Endothelial cell of umbilical vein (primary cell): ENCODE measurements at regions not wholly inside any gene's neighbourhood (a gene's known extent, or its start where the extent isn't known, plus 50 kb on each side); places are given as distances from the start of the nearest gene placed in this dataset.

ENCODE experiments used
- BruUV-seq: library from RNA; stranded (reverse); fragments of 400-500 nt; replicated peaks from 2 replicates; lab custom pipeline; 2021; lab: Mats Ljungman, UMichigan
- CTCF ChIA-PET: fragments of 300-600, 350-600 bp; sonication (Branson Sonifier 250); formaldehyde crosslinking; loops from one replicate; lab custom pipeline; 2021; ENCODE audit warnings: antibody characterized with exemption, inconsistent platforms; lab: Charles Lee
- POLR2A ChIA-PET: fragments of 300-600, 350-600 bp; sonication (Branson Sonifier 250); formaldehyde crosslinking; loops from one replicate; lab custom pipeline; 2021; ENCODE audit warnings: antibody characterized with exemption, inconsistent platforms; lab: Charles Lee
- DNase-seq: peaks from one replicate; pipeline ENCODE4 v3.0.0-alpha.2; 2011; ENCODE audit warnings: low read depth, low spot score
- FAIRE-seq: peaks from 2 replicates; lab custom pipeline; 2011; peaks lifted over from hg19 to GRCh38; lab: Jason Lieb, UNC
- H2AFZ ChIP-seq: 2 replicates; pipeline ENCODE4 v1.6.0; 2012; ENCODE audit warnings: low read depth, low read length, control low read depth, inconsistent platforms
- H3K27ac ChIP-seq: 2 replicates; pipeline ENCODE4 v1.5.1; 2011; ENCODE audit warnings: low read depth, mild to moderate bottlenecking, control low read depth, low read length, moderate library complexity; ENCODE audit not compliant: insufficient read depth
- H3K27me3 ChIP-seq, 2 experiments: 2 replicates each; pipeline versions ENCODE4 v1.6.0 to v1.6.1; 2011; ENCODE audit warnings: low read length in 2 of 2, mixed read lengths in 1 of 2; ENCODE audit not compliant: control insufficient read depth in 2 of 2, insufficient read depth in 2 of 2
- H3K36me3 ChIP-seq, 2 experiments: 2 replicates in 1 of 2; 3 replicates in 1 of 2; pipeline ENCODE4 v1.5.1; 2011; ENCODE audit warnings: low read length in 2 of 2, mild to moderate bottlenecking in 1 of 2, moderate library complexity in 1 of 2; ENCODE audit not compliant: control insufficient read depth in 2 of 2, insufficient read depth in 2 of 2; ENCODE audit errors: extremely low read depth in 1 of 2
- H3K4me1 ChIP-seq: 3 replicates; pipeline ENCODE4 v1.5.1; 2011; ENCODE audit warnings: mild to moderate bottlenecking, low read length; ENCODE audit not compliant: control insufficient read depth, insufficient read depth; ENCODE audit errors: extremely low read depth
- H3K4me2 ChIP-seq: 2 replicates; pipeline ENCODE4 v1.6.1; 2011; ENCODE audit warnings: low read length, control low read depth, mixed read lengths; ENCODE audit not compliant: insufficient read depth
- H3K4me3 ChIP-seq, 3 experiments: fragments of 200-600 bp in 1 of 3; sonication (generic), shearing (Covaris generic) in 1 of 3; replicated peaks in 1 of 3; 2 replicates each; pipeline ENCODE4 v1.5.1; 2011 to 2016; ENCODE audit warnings: control low read depth in 3 of 3, low read length in 3 of 3, mild to moderate bottlenecking in 2 of 3, inconsistent platforms in 1 of 3, low read depth in 1 of 3, moderate library complexity in 1 of 3; ENCODE audit not compliant: insufficient read depth in 1 of 3
- H3K79me2 ChIP-seq: 2 replicates; pipeline ENCODE4 v1.6.0; 2012; ENCODE audit warnings: low read length, inconsistent platforms; ENCODE audit not compliant: control insufficient read depth, insufficient read depth
- H3K9ac ChIP-seq: replicated peaks from 2 replicates; pipeline ENCODE3; 2011; ENCODE audit warnings: low read length, control low read depth; ENCODE audit not compliant: insufficient read depth; ENCODE audit errors: extremely low read depth
- H3K9me1 ChIP-seq: replicated peaks from 3 replicates; pipeline ENCODE4 v1.6.0; 2011; ENCODE audit warnings: mild to moderate bottlenecking, low read length; ENCODE audit not compliant: control insufficient read depth, insufficient read depth; ENCODE audit errors: extremely low read depth
- H3K9me3 ChIP-seq: replicated peaks from 2 replicates; pipeline ENCODE4 v1.5.1; 2012; ENCODE audit warnings: low read length, inconsistent platforms; ENCODE audit not compliant: control insufficient read depth, insufficient read depth
- H4K20me1 ChIP-seq: replicated peaks from 2 replicates; pipeline ENCODE3; 2011; ENCODE audit warnings: mild to moderate bottlenecking, low read length; ENCODE audit not compliant: control insufficient read depth, insufficient read depth; ENCODE audit errors: extremely low read depth
- FOS ChIP-seq: IDR thresholded peaks from 2 replicates; pipeline ENCODE4 v1.6.1; 2011; ENCODE audit warnings: mild to moderate bottlenecking, low read length, moderate library complexity, borderline replicate concordance; ENCODE audit not compliant: insufficient read depth
- dilution Hi-C: fragments of 300-500 bp; cut with MboI; formaldehyde crosslinking; loops from one replicate; pipeline ENCODE4 v1.15.0; 2019; ENCODE audit warnings: low sequenced_read_pairs; ENCODE audit not compliant: extremely low pct_ligation_motif_present
- intact Hi-C: fragments of 100-400 bp; cut with micrococcal nuclease; formaldehyde crosslinking; loops from one replicate; pipeline ENCODE4 v1.10.0; 2022
- TF ChIP-seq, protein P1 (sequence below): IDR thresholded peaks from 2 replicates; pipeline ENCODE4 v1.6.1; 2011; ENCODE audit not compliant: insufficient read depth, insufficient read length

DNA sequence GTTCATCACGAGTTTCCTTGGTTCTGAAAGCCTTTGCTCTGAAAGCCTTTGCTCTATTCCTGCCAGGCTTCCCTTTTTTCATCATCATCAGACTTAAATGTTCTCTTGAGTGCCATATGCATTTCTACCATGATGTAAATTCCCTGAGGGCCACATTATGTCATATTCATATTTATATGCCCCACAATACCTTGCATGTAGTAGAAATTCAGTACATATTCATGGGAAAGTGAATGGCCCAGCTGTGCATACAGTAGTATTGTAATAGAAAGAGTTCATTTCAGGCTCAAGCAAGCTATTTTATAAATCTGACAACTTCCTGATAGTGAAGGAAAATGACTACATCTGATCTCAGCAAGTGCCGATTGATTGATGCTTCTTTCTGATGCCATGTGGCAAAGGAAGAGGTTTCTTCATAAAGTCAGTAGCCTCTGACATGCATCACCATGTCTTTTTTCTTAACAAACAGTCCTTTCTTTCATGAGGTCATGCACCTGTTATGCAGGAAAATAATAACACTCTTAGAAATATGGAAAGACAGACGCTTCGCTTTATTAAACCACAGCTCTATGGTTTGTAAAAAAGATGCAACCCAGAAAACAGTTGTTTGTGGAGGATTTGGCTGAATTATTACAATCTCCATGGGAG, 308.7 kb downstream of the SAMD5 start:
- no peak overlapping the region for H3K9ac ChIP-seq
- BruUV-seq, result no TSS peak
- FAIRE-seq, result no peak
- no peaks in the 10 kb centered on the region for H3K36me3 ChIP-seq
- H3K27me3 ChIP-seq, result no peaks in the 10 kb centered on the region
- no peak overlapping the region for H3K27ac ChIP-seq
- TF ChIP-seq FOS, result no peak
- no peaks in the 10 kb centered on the region for H3K4me1 ChIP-seq
- no peaks in the 10 kb centered on the region for H3K9me1 ChIP-seq
- no peaks in the 10 kb centered on the region for H3K9me3 ChIP-seq
- H3K4me3 ChIP-seq, result no peak overlapping the region
- intact Hi-C loops (no loop called here), dilution Hi-C loops (no loop called here)
- no peak overlapping the region for H3K4me2 ChIP-seq
- H3K79me2 ChIP-seq, result no peaks in the 10 kb centered on the region
- no peaks in the 10 kb centered on the region for H4K20me1 ChIP-seq
- POLR2A ChIA-PET, result no interaction called here
- CTCF ChIA-PET, result interaction anchor here (1.6 kb wide), 1 partner anchor 51 kb away, joined by 3 read pairs; no protein-coding TSS in a partner anchor
- H2AFZ ChIP-seq, result no peak overlapping the region
- no peak for DNase-seq

GRCh38 chr6:147820520-147820919, 312.0 kb downstream of the SAMD5 start:
- dilution Hi-C loops (no loop called here), intact Hi-C loops (no loop called here)
- H3K36me3 ChIP-seq, result no peaks in the 10 kb centered on the region
- POLR2A ChIA-PET, result no interaction called here
- no peak overlapping the region for H2AFZ ChIP-seq
- H3K9me3 ChIP-seq, result no peaks in the 10 kb centered on the region
- TF ChIP-seq, protein P1, sequence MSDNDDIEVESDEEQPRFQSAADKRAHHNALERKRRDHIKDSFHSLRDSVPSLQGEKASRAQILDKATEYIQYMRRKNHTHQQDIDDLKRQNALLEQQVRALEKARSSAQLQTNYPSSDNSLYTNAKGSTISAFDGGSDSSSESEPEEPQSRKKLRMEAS, result no peak
- CTCF ChIA-PET, result no interaction called here
- H3K79me2 ChIP-seq, result no peaks in the 10 kb centered on the region
- H3K9me1 ChIP-seq, result no peaks in the 10 kb centered on the region
- BruUV-seq, result no TSS peak
- H3K9ac ChIP-seq, result no peak overlapping the region
- FAIRE-seq, result no peak
- no peaks in the 10 kb centered on the region for H3K27me3 ChIP-seq
- H4K20me1 ChIP-seq, result no peaks in the 10 kb centered on the region
- H3K27ac ChIP-seq, result no peak overlapping the region
- H3K4me2 ChIP-seq, result no peak overlapping the region
- DNase-seq, result no peak
- H3K4me1 ChIP-seq, result no peaks in the 10 kb centered on the region
- H3K4me3 ChIP-seq, result no peak overlapping the region
